Mesodermal cell (in vitro differentiated cells): ENCODE measurements at regions not wholly inside any gene's neighbourhood (a gene's known extent, or its start where the extent isn't known, plus 50 kb on each side); places are given as distances from the start of the nearest gene placed in this dataset.

Experiments
- H3K27ac ChIP-seq: 2 replicates; pipeline ENCODE4 v1.7.0; 2013; ENCODE audit warnings: mild to moderate bottlenecking, low read depth, low read length, moderate library complexity; ENCODE audit not compliant: severe bottlenecking
- H3K36me3 ChIP-seq: 2 replicates; pipeline ENCODE4 v1.7.1; 2013; ENCODE audit warnings: mild to moderate bottlenecking, low read length, moderate library complexity; ENCODE audit not compliant: control insufficient read depth, insufficient read depth
- H3K4me1 ChIP-seq: one replicate; pipeline ENCODE4 v1.7.1; 2013; ENCODE audit warnings: mild to moderate bottlenecking, low read length; ENCODE audit not compliant: insufficient read depth, control insufficient read depth, poor library complexity, severe bottlenecking
- H3K4me3 ChIP-seq: 2 replicates; pipeline ENCODE4 v1.7.0; 2013; ENCODE audit warnings: low read length, control low read depth, mild to moderate bottlenecking; ENCODE audit not compliant: insufficient read depth, poor library complexity, severe bottlenecking; ENCODE audit errors: extremely low read depth
- H3K9me3 ChIP-seq: 2 replicates; pipeline ENCODE4 v1.7.1; 2013; ENCODE audit warnings: mild to moderate bottlenecking, low read length, moderate library complexity; ENCODE audit not compliant: control insufficient read depth
- WGBS, 2 experiments: methylation state at CpG; one replicate each; pipeline ENCODE4 v1.1.5; 2013; ENCODE audit warnings: missing lambda C conversion rate in 2 of 2; ENCODE audit not compliant: insufficient coverage in 2 of 2; 5-methylcytosine and 5-hydroxymethylcytosine counted together

DNA sequence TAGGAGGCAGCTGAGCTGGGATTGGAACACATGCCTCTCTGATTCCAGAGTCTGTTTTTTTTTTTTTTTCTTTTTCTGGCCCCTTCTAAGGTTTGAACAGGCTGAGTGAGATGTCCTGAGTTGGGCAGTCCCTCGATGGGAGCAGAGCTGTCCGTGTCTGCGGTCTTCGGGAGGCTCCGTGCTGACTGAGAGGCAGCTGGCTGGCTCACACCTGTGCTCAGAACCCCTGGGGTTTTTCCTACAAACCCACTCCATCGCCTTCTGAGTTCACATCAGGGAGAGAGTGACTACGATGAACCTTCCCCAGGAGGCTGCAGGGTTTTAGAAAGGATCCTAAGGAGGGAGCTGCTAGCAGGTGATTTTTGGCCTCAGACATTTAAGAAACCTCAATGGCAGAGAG, 92.5 kb downstream of the IRF8 start:
- no peaks in the 10 kb centered on the region for H3K4me1 ChIP-seq
- no peaks in the 10 kb centered on the region for H3K9me3 ChIP-seq
- H3K27ac ChIP-seq = no peak overlapping the region
- H3K36me3 ChIP-seq = no peaks in the 10 kb centered on the region
- H3K4me3 ChIP-seq = no peak overlapping the region
- 75 to 91% methylated on average over 4 to 6 of the region's 7 CpGs for WGBS, 2 experiments

DNA sequence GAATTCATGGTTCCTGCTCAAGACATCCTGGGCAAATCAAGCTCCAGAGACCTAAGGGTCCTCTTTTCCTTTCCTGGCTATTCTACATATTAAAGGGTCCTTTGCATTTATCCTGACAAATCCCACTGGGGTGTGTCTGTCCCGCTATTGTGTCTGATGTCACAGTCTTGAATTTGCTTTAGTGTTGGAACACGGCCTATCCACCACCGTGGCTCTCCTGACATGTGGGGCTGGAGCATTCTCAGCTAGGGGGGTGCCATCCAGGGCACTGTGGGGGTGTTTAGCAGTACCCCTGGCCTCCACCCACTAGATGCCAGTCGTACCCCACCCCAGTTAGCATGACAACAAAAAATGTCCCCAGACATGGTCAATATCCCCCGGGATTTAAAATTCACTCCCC, 92.9 kb downstream of the IRF8 start:
- H3K4me3 ChIP-seq = no peak overlapping the region
- no peaks in the 10 kb centered on the region for H3K4me1 ChIP-seq
- no peak overlapping the region for H3K27ac ChIP-seq
- no peaks in the 10 kb centered on the region for H3K36me3 ChIP-seq
- WGBS, 2 experiments = 79 to 85% methylated on average over 3 of the region's 5 CpGs
- no peaks in the 10 kb centered on the region for H3K9me3 ChIP-seq

- Histone ChIP-seq H3K4me1 (no peaks in the 10 kb centered on the region), H3K4me3 (no peak overlapping the region), H3K9me3 (no peaks in the 10 kb centered on the region), H3K36me3 (no peaks in the 10 kb centered on the region), H3K27ac (no peak overlapping the region)
- WGBS, 2 experiments = 80 to 85% methylated on average over 10 of the region's 10 CpGs
These were observed 93.4 kb downstream of the IRF8 start for GRCh38 chr16:85992359-85992758.

DNA sequence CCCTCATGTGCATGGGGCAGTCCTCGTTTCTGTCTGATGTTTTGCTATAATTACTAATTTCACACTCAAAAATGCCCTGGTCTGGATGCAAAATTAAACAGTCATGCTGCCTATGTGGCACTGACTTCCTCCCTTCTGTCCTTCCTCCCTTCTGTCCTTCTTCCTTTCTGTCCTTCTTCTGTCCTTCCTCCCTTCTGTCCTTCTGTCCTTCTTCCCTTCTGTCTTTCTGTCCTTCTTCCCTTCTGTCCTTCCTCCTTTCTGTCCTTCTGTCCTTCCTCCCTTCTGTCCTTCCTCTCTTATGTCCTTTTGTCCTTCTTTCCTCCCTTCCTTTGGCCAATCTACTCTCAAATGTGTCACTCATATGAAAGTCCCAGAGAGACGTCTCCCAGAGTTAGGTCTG, 93.8 kb downstream of the IRF8 start:
- no peaks in the 10 kb centered on the region for H3K4me1 ChIP-seq
- no peak overlapping the region for H3K27ac ChIP-seq
- 83 to 93% methylated on average over 1 to 2 of the region's 2 CpGs for WGBS, 2 experiments
- no peak overlapping the region for H3K4me3 ChIP-seq
- H3K36me3 ChIP-seq = no peaks in the 10 kb centered on the region
- H3K9me3 ChIP-seq = no peaks in the 10 kb centered on the region

GRCh38 chr16:85994492-85995490, 95.8 kb downstream of the IRF8 start:
- no peak overlapping the region for H3K27ac ChIP-seq
- 91 to 96% methylated on average over 17 to 19 of the region's 20 CpGs for WGBS, 2 experiments

GRCh38 chr16:85995541-85996423, 96.8 kb downstream of the IRF8 start:
- no peaks in the 10 kb centered on the region for H3K36me3 ChIP-seq
- H3K4me1 ChIP-seq = no peaks in the 10 kb centered on the region
- no peak overlapping the region for H3K4me3 ChIP-seq
- WGBS, 2 experiments = 89 to 94% methylated on average over 11 to 14 of the region's 27 CpGs
- no peaks in the 10 kb centered on the region for H3K9me3 ChIP-seq
- H3K27ac ChIP-seq = no peak overlapping the region

More at GRCh38 chr16:85994492-85995490, 95.8 kb downstream of the IRF8 start:
- H3K9me3 ChIP-seq = no peaks in the 10 kb centered on the region
- no peak overlapping the region for H3K4me3 ChIP-seq
- no peaks in the 10 kb centered on the region for H3K4me1 ChIP-seq
- no peaks in the 10 kb centered on the region for H3K36me3 ChIP-seq

DNA sequence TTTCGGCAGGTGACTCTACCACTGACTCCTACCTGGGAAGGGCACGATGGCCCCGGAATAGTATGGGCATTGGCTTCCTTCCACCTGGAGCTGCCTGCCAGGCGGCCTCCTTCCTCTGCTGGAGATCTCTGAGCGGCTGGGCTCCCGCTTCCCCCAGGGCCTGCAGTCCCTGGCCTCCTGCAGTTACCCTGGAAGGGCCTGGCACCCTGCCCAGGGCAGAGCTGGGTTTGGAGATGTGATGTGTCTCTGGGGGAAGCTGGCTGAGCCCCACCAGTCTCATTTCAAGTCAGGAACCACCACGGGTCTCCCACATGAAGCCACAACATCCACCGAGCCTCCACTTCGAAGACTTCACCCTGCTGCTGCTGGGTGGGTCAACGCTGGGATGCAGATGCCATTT, 97.9 kb downstream of the IRF8 start:
- H3K36me3 ChIP-seq = no peaks in the 10 kb centered on the region
- 86 to 87% methylated on average over 5 to 7 of the region's 10 CpGs for WGBS, 2 experiments
- H3K4me1 ChIP-seq = no peaks in the 10 kb centered on the region
- no peak overlapping the region for H3K4me3 ChIP-seq
- H3K9me3 ChIP-seq = no peaks in the 10 kb centered on the region
- no peak overlapping the region for H3K27ac ChIP-seq

DNA sequence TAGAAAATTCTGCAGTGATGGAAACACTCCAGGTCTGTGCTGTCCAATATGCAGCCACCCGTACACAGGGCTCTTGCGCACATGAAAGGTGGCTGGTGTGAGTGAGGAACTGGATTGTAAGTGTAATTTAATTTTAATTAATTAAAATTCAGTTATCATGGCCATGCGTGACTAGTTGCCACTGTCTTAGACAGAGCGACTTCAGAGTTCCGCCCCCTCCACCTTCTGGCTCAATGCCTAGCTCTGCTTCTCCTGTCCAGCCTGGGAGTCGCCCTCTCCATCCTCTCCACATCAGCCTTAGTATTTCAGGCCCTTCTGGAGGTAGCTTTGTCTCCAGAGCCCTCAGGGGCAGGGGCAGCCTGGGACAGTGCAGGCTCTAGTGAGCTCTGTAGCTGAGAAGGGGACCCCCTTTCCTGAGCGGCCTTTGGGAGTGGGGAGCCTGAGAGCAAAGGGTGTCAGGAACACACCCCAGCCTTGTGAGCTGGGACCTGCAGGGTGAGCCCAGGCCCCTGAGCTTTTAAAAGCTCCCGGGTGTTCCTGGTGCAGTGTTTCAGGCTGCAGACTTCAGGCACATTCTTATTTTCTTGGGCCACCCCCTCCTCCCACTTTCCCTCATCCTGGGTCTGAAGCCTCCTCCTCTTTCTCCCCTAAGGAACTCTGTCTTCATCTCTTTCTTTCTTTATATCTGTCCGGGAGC, 99.4 kb downstream of the IRF8 start:
- H3K4me3 ChIP-seq = no peak overlapping the region
- 83 to 92% methylated on average over 5 of the region's 9 CpGs for WGBS, 2 experiments
- no peaks in the 10 kb centered on the region for H3K9me3 ChIP-seq
- no peaks in the 10 kb centered on the region for H3K36me3 ChIP-seq
- no peaks in the 10 kb centered on the region for H3K4me1 ChIP-seq
- no peak overlapping the region for H3K27ac ChIP-seq

DNA sequence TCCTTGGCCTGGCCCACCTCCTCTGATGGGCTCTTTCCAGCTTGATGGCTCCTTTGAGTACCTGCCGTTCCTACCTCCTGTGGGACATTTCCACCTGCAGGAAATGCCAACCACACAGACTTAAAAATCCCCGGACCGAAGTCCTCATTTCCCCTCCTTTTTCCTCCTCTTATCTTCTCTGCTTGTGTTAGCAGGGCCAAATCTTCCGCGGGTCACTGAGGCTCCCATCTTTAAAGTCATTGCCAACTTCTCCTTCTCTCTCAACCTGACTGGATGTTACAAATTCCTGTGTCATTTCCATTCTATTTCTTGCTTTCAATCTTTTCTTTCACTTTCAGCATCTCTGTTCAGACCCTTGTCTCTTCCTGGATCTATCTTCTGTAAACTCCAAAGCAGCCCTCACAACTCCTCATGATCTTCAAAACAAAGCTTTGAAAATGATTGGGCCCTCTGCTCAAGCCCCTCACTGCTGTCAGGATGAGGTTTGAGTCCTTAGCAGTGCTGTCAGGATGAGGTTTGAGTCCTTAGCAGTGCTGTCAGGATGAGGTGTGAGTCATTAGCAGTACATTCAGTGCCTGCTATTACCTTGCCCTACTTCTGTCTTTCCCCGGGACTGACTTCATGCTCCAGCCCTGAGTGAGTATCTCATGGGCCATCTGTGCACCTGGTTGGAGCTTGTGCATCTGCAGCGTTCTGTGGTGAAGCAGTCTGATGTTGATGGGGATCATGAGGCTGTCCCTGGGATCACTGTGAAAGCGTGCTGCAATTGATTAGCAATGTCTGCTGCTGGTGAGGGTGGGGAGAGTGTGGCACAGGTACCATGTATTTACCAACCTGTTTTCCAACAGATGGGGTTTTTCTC, 100.1 kb downstream of the IRF8 start:
- no peaks in the 10 kb centered on the region for H3K4me1 ChIP-seq
- no peaks in the 10 kb centered on the region for H3K9me3 ChIP-seq
- no peak overlapping the region for H3K4me3 ChIP-seq
- 88 to 94% methylated on average over 6 to 7 of the region's 8 CpGs for WGBS, 2 experiments
- no peaks in the 10 kb centered on the region for H3K36me3 ChIP-seq
- H3K27ac ChIP-seq = no peak overlapping the region
